GM12878 (cell line): ENCODE measurements at regions not wholly inside any gene's neighbourhood (a gene's known extent, or its start where the extent isn't known, plus 50 kb on each side); places are given as distances from the start of the nearest gene placed in this dataset.

Experiments
- ATAC-seq: fragments of 200-7000 bp; cut with Tn5 transposase; 3 replicates; pipeline ENCODE4 v1.9.1; 2020; ENCODE audit warnings: mild to moderate bottlenecking, moderate library complexity
- BruUV-seq: library from RNA; stranded (reverse); fragments of 400-500 nt; replicated peaks from 2 replicates; lab custom pipeline; 2021; lab: Mats Ljungman, UMichigan
- CTCF ChIA-PET: fragments of 300-600 bp; sonication (Branson Sonifier 250); formaldehyde crosslinking; extraction: SDS; loops from one replicate; lab custom pipeline; 2021; ENCODE audit warnings: inconsistent platforms; lab: Yijun Ruan, JAX
- POLR2A ChIA-PET: fragments of 350-600 bp; formaldehyde crosslinking; extraction: SDS; loops from one replicate; lab custom pipeline; 2021; ENCODE audit warnings: inconsistent platforms; lab: Charles Lee
- RAD21 ChIA-PET: fragments of 300-600 bp; sonication (Branson Sonifier 250); formaldehyde crosslinking; loops from one replicate; lab custom pipeline; 2023; ENCODE audit warnings: antibody characterized with exemption; ENCODE audit not compliant: unreplicated experiment; lab: Charles Lee
- SMC1A ChIA-PET: fragments of 300-600 bp; sonication (Branson Sonifier 250); formaldehyde crosslinking; loops from one replicate; lab custom pipeline; 2023; ENCODE audit not compliant: unreplicated experiment, uncharacterized antibody; lab: Charles Lee
- DNase-seq: peaks from one replicate; pipeline ENCODE4 v3.0.0-alpha.2; 2011; ENCODE audit warnings: low read depth, low spot score
- FAIRE-seq: peaks from 3 replicates; lab custom pipeline; 2011; peaks lifted over from hg19 to GRCh38; lab: Jason Lieb, UNC
- H2AFZ ChIP-seq: 2 replicates; pipeline ENCODE4 v1.6.0; 2011; ENCODE audit warnings: low read depth, low read length, control low read depth; ENCODE audit not compliant: control insufficient read depth
- H3K27ac ChIP-seq: 2 replicates; pipeline ENCODE4 v1.5.1; 2011; ENCODE audit warnings: control low read depth; ENCODE audit not compliant: control insufficient read depth, insufficient read depth
- H3K27me3 ChIP-seq, 2 experiments: replicated peaks in 1 of 2; 2 replicates each; pipeline versions ENCODE4 v1.6.0 to v1.6.1; 2011; ENCODE audit warnings: low read length in 1 of 2; ENCODE audit not compliant: control insufficient read depth in 2 of 2, insufficient read depth in 2 of 2
- H3K36me3 ChIP-seq, 2 experiments: 2 replicates each; pipeline ENCODE4 v1.5.1; 2011; ENCODE audit warnings: low read length in 1 of 2; ENCODE audit not compliant: control insufficient read depth in 2 of 2, insufficient read depth in 2 of 2
- H3K4me1 ChIP-seq: 2 replicates; pipeline ENCODE4 v1.6.1; 2011; ENCODE audit warnings: mild to moderate bottlenecking, low read length, moderate library complexity, mixed read lengths; ENCODE audit not compliant: control insufficient read depth, insufficient read depth
- H3K4me2 ChIP-seq: 2 replicates; pipeline ENCODE4 v1.6.0; 2011; ENCODE audit warnings: control low read depth; ENCODE audit not compliant: control insufficient read depth, insufficient read depth
- H3K4me3 ChIP-seq: fragments of 200-600 bp; sonication (generic); 2 replicates; pipeline ENCODE4 v1.5.1; 2016
- H3K79me2 ChIP-seq: 2 replicates; pipeline ENCODE4 v1.6.0; 2011; ENCODE audit warnings: low read length; ENCODE audit not compliant: control insufficient read depth, insufficient read depth
- H3K9ac ChIP-seq: 2 replicates; pipeline ENCODE4 v1.8.0; 2011; ENCODE audit warnings: low read length, control low read depth, mixed read lengths; ENCODE audit not compliant: control insufficient read depth, insufficient read depth
- H3K9me3 ChIP-seq: replicated peaks from 3 replicates; pipeline ENCODE4 v1.5.1; 2011; ENCODE audit warnings: mild to moderate bottlenecking, low read length; ENCODE audit not compliant: control insufficient read depth, insufficient read depth
- H4K20me1 ChIP-seq: 2 replicates; pipeline ENCODE4 v1.6.0; 2011; ENCODE audit not compliant: control insufficient read depth, insufficient read depth
- BCL11A ChIP-seq: IDR thresholded peaks from 2 replicates; pipeline ENCODE4 v1.6.1; 2011; ENCODE audit warnings: low read depth, low read length
- CHD1 ChIP-seq: IDR thresholded peaks from 2 replicates; pipeline ENCODE4 v1.6.1; 2012; ENCODE audit warnings: low read depth, low read length, improper control_type of control experiment
- CTCF ChIP-seq, 3 experiments: IDR thresholded peaks in 2 of 3; conservative IDR thresholded peaks in 1 of 3; 2 replicates each; pipeline ENCODE4 v1.5.1; 2011; ENCODE audit warnings: low read depth in 3 of 3, low read length in 3 of 3, mild to moderate bottlenecking in 3 of 3, control low read depth in 2 of 3, moderate library complexity in 2 of 3, inconsistent platforms in 1 of 3, mixed read lengths in 1 of 3; ENCODE audit not compliant: control insufficient read depth in 2 of 3, insufficient read depth in 1 of 3; ENCODE audit errors: extremely low read depth in 1 of 3
- ELK1 ChIP-seq: IDR thresholded peaks from 2 replicates; pipeline ENCODE4 v1.6.1; 2012; ENCODE audit warnings: low read depth, low read length, improper control_type of control experiment
- IKZF1 ChIP-seq: fragments of 450-650 bp; conservative IDR thresholded peaks from 2 replicates; pipeline ENCODE4 v1.6.1; 2017; ENCODE audit warnings: antibody characterized with exemption, mild to moderate bottlenecking
- JUNB ChIP-seq: IDR thresholded peaks from 2 replicates; pipeline ENCODE4 v1.6.1; 2016; ENCODE audit warnings: antibody characterized with exemption, mild to moderate bottlenecking
- POU2F2 ChIP-seq: IDR thresholded peaks from 3 replicates; pipeline ENCODE4 v1.6.1; 2011; ENCODE audit warnings: low read depth, mild to moderate bottlenecking, low read length, borderline replicate concordance
- RBBP5 ChIP-seq: fragments of 200-600 bp; sonication (generic); conservative IDR thresholded peaks from 2 replicates; pipeline ENCODE4 v1.6.1; 2016
- RFX5 ChIP-seq: IDR thresholded peaks from 2 replicates; pipeline ENCODE4 v1.6.1; 2011; ENCODE audit warnings: low read depth, low read length, improper control_type of control experiment
- ZBTB40 ChIP-seq: fragments of 450-650 bp; IDR thresholded peaks from 2 replicates; pipeline ENCODE4 v1.6.1; 2016; ENCODE audit warnings: mild to moderate bottlenecking, moderate library complexity, borderline replicate concordance
- ZNF274 ChIP-seq: IDR thresholded peaks from one replicate; pipeline ENCODE4 v1.8.0; 2011; ENCODE audit not compliant: insufficient read length, insufficient read depth
- ZNF384 ChIP-seq: IDR thresholded peaks from 2 replicates; pipeline ENCODE4 v1.6.1; 2012; ENCODE audit warnings: low read depth, mild to moderate bottlenecking, low read length, improper control_type of control experiment, borderline replicate concordance
- ZSCAN29 ChIP-seq: fragments of 450-650 bp; IDR thresholded peaks from 2 replicates; pipeline ENCODE4 v1.6.1; 2017; ENCODE audit warnings: mild to moderate bottlenecking, moderate library complexity
- WGBS: methylation state at CpG from one replicate; pipeline ENCODE4 v1.1.6; 2016; ENCODE audit warnings: low lambda C conversion rate; ENCODE audit not compliant: insufficient replicate concordance, insufficient coverage; ENCODE audit errors: missing lambda C conversion rate; 5-methylcytosine and 5-hydroxymethylcytosine counted together
- in situ Hi-C: fragments of 300-500 bp; cut with MboI; formaldehyde crosslinking; loops from 9 replicates; pipeline ENCODE4 v1.14.3; 2018; ENCODE audit warnings: mixed read lengths
- intact Hi-C: fragments of 100-400 bp; cut with micrococcal nuclease; formaldehyde crosslinking; loops from one replicate; pipeline ENCODE4 v1.14.2; 2022; ENCODE audit not compliant: unreplicated experiment

- 6% methylated on average over 2 of the region's 2 CpGs for WGBS
- CTCF ChIA-PET: no interaction called here
- in situ Hi-C loops: no loop called here
These were observed 85.4 kb upstream of the GPR45 start for GRCh38 chr2:105156166-105156565.

GRCh38 chr2:105158002-105158401 lies 83.5 kb upstream of the GPR45 start:
- Histone ChIP-seq H3K9ac (no peak overlapping the region), H3K36me3 (no peaks in the 10 kb centered on the region), H2AFZ (no peak overlapping the region), H4K20me1 (no peaks in the 10 kb centered on the region), H3K79me2 (no peaks in the 10 kb centered on the region), H3K4me1 (no peaks in the 10 kb centered on the region), H3K9me3 (no peaks in the 10 kb centered on the region), H3K27me3 (no peaks in the 10 kb centered on the region; a peak in 1 of 4 replicates), H3K4me3 (no peak overlapping the region), H3K27ac (no peak overlapping the region), H3K4me2 (no peak overlapping the region)
- ChIA-PET SMC1A (no interaction called here), POLR2A (no interaction called here), CTCF (no interaction called here), RAD21 (no interaction called here)
- no TSS peak for BruUV-seq
- in situ Hi-C loops (no loop called here), intact Hi-C loops (no loop called here)
- FAIRE-seq (no peak), ATAC-seq (no peak), DNase-seq (no peak)
- TF ChIP-seq ZBTB40 (no peak), CHD1 (no peak), POU2F2 (no peak), RFX5 (no peak), CTCF (IDR thresholded peaks at IDR 0.05 in 2 of 3, conservative IDR thresholded peaks at IDR 0.05 in 1 of 3; ENCODE audit: control insufficient read depth in 2 of 3, extremely low read depth in 1 of 3, insufficient read depth in 1 of 3, low read depth in 3 of 3, low read length in 3 of 3) (no peak), IKZF1 (no peak), JUNB (no peak), ELK1 (no peak), BCL11A (no peak), ZNF274 (no peak)

More at GRCh38 chr2:105156166-105156565, 85.4 kb upstream of the GPR45 start:
- no TSS peak for BruUV-seq
- Histone ChIP-seq H3K4me3 (no peak overlapping the region), H4K20me1 (no peaks in the 10 kb centered on the region), H3K4me2 (no peak overlapping the region), H2AFZ (no peak overlapping the region), H3K9ac (no peak overlapping the region), H3K4me1 (no peaks in the 10 kb centered on the region), H3K9me3 (no peaks in the 10 kb centered on the region), H3K27ac (no peak overlapping the region), H3K27me3 (no peaks in the 10 kb centered on the region; a peak in 1 of 4 replicates), H3K36me3 (no peaks in the 10 kb centered on the region), H3K79me2 (no peaks in the 10 kb centered on the region)
- FAIRE-seq (no peak), ATAC-seq (no peak), DNase-seq (no peak)
- ChIA-PET RAD21 (no interaction called here), SMC1A (no interaction called here), POLR2A (no interaction called here)
- intact Hi-C loops: no loop called here
- TF ChIP-seq RBBP5: no peak
- TF ChIP-seq ZNF384: no peak
- no peak for TF ChIP-seq ZSCAN29
